Sciatic nerve (tissue), 2 donors: ENCODE measurements at regions not wholly inside any gene's neighbourhood (a gene's known extent, or its start where the extent isn't known, plus 50 kb on each side); places are given as distances from the start of the nearest gene placed in this dataset.
A peak's percentile ranks its signal among the peaks of the same experiment; 100 is the strongest.
"Not testable (repeated sequence)": the region's sequence is repeated elsewhere in the genome, so short reads cannot be mapped to it uniquely, and the experiment has no call there.

Experiments used
- ATAC-seq: fragments of 200-7000 bp; cut with Tn5 transposase; one replicate; pipeline ENCODE4 v1.9.1; 2020; ENCODE audit warnings: mild to moderate bottlenecking, moderate library complexity
- DNase-seq: peaks from one replicate; pipeline ENCODE4 v3.0.0-alpha.2; 2020; ENCODE audit warnings: low spot score
- intact Hi-C: fragments of 100-400 bp; cut with DNase I; formaldehyde crosslinking; loops from one replicate; pipeline ENCODE4 v1.14.2; 2022
- donor health status: DM: no; HTN: no; CAD: no.
- donor health status: DM: no; HTN: no; CAD: no.

DNA sequence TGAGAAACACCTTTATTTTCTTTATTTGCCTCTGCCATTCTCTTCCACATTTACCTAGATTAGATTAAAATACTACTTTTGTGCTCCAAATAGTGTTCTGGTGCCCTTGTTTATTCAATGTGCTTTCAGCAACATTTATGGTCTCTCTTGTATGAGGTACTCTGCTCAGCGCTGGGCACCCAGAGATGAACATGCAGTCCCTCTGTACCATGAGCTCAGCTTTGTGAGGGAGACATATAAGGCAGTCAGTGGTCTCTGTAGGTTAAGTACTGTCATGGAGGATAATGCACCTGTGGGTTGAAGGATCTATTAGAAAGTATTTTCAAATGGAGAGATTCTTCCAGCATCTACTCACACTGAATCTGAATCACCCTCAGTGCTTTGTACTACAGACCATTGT is 176.5 kb downstream of the TAF11L14 start:
- DNase-seq = no peak
- intact Hi-C loops = no loop called here
- no peak for ATAC-seq

DNA sequence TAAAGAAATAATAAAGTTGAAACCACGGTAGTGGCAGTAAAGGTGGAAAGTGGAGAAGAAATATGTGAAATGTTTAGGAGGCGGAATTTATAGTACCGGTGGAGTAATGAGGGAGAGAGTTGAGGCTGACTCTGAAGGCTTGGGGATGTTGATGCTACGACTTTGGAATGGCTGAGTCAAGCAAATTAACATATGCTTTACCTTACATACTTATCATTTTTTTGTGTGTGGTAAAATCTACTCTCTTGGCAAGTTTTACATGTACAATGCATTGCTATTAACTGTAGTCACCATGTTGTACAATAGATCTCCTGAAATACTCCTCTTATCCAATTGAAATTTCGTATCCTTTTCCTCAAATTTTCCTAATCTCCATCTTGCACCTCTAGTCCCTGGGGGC is 179.0 kb downstream of the TAF11L14 start:
- intact Hi-C loops = no loop called here
- ATAC-seq (no peak), DNase-seq (no peak)

DNA sequence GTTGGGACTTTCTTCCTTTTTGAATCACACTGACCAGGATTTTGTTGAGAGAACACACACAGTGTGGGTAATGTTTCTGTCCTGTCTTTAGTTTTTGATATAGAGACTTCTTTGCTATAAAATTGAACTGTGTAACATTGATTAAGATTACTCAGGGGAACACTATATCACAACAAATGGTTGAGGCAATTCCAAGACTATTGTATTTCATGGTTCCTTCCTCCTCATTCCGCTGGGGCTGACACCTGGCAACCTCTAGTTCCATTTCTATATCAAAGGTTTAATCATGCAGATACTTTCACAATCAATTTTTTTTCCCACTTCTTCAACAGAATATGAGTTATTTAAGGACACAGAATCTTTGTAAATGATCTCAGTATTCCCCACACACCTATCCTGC is 182.2 kb downstream of the TAF11L14 start:
- no peak for ATAC-seq
- no peak for DNase-seq
- intact Hi-C loops = no loop called here

DNA sequence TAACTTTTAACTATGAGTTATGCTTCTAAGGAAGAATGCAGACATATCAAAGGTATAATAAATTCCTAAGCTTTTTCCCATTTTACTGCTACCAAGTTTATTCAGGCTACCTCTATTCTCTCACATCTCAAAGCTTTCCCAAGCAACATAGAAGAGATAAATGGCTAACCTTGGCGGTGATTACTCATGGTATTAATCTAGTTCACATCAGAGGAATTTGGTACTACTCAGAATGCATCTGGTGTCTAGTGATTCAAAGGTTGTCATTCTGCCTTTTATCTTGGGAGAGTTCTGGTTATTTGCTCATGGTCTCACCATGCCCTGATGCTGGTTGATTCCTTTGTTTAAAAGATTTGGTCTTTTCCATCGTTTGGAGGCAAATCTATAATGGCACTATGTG is 182.7 kb downstream of the TAF11L14 start:
- intact Hi-C loops = no loop called here
- no peak for ATAC-seq
- no peak for DNase-seq

DNA sequence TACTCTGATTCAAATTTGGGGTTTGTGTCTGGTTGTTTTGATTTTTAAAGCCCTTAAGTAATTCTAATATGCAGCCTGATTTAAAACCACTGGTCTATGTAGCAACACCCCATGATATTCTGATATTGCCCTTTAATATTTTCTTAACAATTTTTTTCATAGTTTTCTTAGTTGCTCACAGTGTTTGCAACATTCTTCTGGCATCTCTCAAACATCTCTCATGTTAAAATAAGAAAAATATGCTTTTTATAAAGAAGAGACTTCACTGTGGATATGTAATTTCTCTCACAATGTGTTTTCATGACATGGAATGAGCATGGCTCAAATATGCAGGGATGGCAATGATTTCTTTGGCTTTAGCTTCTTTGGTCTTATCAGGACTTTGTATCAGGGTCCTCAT is 183.7 kb downstream of the TAF11L14 start:
- ATAC-seq = peak; percentile 82
- DNase-seq = no peak
- intact Hi-C loops = no loop called here

DNA sequence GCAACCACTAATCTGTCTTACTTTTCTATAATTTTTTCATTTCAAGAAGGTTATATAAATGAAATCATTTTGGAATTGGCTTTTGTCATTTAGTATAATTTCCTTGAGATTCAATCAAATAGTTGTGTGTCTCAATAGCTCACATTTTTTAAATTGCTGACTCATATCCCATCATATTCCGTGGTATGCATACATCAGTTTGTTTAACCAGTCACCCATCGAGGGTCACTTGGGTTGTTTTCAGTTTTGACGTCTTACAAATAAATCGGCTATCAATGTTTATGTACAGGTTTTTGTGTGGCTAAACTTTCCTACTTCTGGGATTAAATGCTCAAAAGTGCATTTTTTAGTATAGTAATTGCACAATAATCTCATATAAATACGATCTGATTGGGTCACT is 185.5 kb downstream of the TAF11L14 start:
- intact Hi-C loops = no loop called here
- DNase-seq = no peak
- no peak for ATAC-seq

DNA sequence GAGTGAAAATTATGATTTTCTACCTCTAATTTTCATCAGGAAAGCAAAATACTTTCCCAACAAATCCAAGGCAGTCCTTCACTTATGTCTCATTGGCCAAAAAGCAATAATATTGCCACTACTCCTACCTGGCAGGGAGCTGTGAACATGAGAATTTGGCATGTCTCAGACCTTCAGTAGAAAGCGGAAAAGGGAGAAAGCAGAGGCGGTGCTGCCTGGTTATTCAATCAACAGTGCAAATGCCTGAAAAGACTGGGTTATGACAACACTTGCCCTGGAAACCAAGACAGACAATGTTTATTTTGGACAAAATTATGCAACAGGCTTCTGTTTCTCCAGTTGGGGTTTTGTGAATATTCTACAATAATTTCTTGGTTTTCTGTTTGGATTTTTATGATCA is 194.4 kb downstream of the TAF11L14 start:
- ATAC-seq (peak; percentile 86), DNase-seq (no peak)
- intact Hi-C loops = no loop called here

DNA sequence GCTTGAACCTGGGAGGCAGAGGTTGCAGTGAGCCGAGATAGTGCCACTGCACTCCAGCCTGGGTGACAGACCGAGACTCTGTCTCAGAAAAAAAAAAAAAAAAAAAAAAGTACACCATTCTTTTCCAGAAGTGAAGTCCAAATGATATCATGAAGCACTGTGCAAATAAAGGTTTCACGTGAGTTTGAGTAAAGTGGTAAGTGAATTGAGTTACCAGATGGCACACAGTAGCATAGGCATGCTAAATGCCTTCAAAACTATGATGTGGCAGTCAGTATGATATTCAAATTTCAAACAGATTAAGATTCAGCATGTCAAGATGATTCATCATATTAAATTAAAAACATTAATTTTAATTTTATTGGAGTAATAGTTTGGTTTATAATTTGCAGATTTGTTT is 195.2 kb downstream of the TAF11L14 start:
- no peak for ATAC-seq
- intact Hi-C loops = no loop called here
- DNase-seq = no peak

DNA sequence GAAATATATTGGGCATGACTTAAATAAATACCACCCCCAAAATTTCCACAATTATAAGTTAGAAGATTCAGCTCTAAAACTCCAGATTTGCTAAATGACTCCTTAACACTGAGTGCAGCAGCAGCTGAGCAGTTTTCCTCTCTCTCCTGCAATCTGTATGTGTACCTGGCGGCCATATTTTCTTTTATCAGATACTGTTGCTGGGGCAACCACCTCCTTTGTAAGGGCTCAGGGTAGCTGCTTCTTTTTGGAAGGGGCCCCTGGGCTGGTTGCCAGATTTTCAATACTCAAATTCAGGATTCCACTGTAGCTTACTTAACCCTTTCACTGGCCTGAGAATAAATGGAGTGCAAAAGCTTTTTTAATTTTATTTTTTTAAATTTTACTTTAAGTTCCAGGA is 197.0 kb downstream of the TAF11L14 start:
- no peak for DNase-seq
- ATAC-seq = no peak
- intact Hi-C loops = no loop called here

DNA sequence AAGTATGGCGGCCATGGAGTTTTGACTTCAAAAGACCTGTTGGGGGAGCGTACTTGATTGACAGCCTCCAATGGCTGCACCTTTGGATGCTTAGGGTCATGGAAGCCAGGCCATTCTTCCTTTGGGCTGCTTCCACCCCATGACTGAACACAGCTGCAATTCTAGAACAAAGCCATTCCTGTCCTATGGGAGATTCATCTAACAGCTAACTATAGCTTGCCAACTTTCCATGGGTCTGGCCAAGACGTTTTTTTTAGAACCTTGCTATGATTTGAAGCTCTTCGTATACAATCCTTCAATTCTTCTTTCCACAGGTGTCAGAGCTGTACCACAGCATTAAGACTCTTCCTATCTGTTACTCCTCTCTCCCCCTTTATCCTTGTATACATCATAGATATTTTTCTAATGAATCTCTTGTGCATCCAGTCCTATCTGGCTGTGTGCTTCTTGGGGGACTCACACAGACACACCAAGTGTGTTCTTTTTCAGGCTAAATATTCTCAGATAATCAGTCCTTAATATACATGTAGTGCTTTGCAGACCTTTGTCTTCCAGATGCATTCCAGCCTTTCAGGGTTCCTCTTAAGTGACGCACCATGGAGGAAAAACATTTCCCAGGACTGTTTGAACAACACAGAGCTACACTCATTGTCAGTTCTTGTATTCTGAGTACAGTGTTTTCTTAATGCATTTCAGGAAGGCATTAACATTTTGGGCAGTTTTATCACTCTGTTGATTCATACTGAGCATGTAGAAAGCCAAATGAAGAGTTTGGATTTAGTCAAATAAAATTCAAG is 198.9 kb downstream of the TAF11L14 start:
- intact Hi-C loops = no loop called here
- DNase-seq (no peak), ATAC-seq (peak; percentile 82)

DNA sequence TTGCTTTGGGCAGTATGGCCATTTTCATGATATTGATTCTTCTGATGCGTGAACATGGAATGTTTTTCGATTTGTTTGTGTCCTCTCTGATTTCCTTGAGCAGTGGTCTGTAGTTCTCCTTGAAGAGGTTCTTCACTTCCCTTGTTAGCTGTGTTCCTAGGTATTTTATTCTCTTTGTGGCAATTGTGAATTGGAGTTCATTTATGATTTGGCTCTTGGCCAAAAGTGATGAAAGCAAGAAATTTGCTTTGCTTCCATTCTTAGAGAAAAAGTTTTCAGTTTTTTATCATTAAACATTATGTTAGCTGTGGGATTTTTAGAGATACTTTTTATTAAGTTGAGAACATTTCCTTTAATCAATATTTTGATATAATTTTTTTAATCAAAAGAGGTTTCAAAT is 203.5 kb downstream of the TAF11L14 start:
- no peak for ATAC-seq
- intact Hi-C loops = no loop called here
- no peak for DNase-seq

DNA sequence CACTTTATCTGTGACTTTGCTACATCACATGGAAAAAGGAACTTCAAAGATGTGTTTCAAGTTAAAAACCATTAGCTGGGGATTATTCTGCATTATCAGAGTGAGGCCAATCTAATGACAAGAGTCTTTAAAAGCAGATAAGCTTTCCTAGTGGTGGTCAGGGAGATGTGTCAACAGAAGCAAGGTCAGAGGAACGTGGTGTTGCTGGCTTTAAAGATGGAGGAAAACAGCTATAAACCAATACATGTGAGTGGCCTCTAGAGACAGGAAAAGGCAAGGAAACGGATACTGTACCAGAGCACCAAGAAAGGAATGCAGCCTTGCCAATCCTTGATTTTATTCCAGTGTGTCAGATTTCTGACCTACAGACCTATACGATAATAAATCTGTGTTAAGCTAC is 204.2 kb downstream of the TAF11L14 start:
- intact Hi-C loops = no loop called here
- no peak for ATAC-seq
- no peak for DNase-seq

DNA sequence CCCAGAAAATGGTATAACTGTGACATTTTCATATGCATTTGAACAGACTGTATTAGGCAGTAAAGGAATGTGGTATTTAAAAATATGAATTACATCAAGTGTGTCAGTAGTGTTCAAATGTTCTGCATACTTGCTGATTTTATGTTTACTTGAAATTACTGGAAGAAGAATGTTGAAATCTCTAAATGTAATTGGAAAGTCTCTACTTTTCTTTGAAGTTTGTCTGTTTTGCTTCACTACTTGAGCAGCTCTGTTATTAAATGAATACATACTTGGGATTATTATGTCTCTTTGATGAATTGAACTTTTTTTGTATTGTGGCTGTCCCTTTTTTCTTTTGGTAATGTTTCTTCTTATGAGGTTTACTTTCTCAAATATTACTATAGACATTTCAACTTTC is 205.6 kb downstream of the TAF11L14 start:
- no peak for ATAC-seq
- no peak for DNase-seq
- intact Hi-C loops = no loop called here

DNA sequence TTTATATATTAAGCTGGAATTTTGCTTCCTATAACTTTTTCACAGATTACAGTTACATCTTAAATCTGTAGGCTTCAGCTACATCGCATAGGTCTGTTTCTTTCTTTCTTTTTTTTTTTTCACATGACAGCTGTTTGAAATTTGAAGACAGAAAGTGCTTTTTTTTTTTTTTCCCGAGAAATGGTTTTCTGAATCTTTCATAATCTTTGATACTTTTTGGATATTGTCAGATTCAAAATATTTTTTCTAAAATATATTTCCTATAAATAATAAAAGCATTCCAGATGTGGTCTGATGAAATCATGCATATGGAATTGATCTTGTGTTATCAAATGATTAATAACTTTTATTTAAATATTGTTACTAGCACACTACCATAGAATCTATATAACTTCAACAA is 212.2 kb downstream of the TAF11L14 start:
- ATAC-seq (no peak), DNase-seq (no peak)
- intact Hi-C loops = no loop called here

DNA sequence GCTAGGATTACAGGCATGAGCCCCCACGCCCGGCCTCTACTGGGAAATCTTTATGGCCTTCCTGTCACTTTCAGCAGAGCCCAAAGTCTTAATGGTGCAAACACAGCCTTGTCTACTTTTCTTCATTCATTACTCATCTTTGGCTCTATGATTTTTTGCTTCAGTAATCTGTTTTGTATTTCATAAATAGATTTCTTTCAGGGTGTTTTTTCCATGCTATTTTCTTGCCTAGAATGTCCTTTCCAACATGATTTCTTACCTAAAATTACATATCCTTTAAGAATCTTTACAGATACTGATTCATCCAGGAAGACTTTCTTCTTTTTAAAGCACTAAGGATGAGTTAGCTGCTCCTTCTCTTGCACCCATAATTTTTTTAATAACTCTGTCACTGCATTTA is 213.0 kb downstream of the TAF11L14 start:
- intact Hi-C loops = no loop called here
- no peak for DNase-seq
- no peak for ATAC-seq

DNA sequence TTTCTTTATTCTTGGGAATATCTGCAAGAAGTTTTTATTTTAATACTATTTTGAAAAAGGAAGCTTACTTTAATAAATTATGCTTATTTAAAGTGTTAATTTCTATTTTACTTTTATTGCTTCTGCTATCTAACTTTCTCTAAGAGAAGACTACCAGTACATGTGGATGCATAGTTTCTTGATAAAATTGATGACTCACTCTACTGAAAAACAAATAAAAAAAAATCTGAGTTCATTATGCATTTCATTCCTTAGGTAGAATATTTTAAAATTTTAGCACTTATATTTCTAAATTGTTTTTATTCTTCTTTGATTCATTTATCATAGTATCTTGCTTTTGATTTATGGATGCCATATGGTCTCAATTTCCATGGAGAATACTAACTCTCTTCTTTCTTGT is 217.9 kb downstream of the TAF11L14 start:
- DNase-seq = no peak
- intact Hi-C loops = no loop called here
- no peak for ATAC-seq

DNA sequence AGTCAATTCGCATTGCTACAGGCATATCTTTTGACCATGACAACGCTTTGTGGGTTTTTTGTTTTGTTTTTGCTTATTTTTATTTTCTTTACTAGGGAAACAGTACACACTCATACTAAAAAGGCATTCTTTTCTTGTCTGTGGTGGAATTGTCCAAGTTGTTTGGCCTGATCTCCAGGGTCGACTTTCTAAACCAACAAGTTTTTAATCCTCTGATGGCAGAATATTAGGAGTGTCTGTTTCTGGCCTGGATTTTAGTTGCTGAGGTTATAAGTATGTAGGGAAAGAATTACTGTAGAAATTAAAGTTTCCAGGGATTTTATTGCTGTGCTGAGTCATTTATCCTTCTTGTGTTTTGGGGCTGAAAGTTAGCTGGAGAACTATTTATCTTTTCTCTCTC is 218.5 kb downstream of the TAF11L14 start:
- DNase-seq (no peak), ATAC-seq (peak; percentile 67)
- intact Hi-C loops = no loop called here

DNA sequence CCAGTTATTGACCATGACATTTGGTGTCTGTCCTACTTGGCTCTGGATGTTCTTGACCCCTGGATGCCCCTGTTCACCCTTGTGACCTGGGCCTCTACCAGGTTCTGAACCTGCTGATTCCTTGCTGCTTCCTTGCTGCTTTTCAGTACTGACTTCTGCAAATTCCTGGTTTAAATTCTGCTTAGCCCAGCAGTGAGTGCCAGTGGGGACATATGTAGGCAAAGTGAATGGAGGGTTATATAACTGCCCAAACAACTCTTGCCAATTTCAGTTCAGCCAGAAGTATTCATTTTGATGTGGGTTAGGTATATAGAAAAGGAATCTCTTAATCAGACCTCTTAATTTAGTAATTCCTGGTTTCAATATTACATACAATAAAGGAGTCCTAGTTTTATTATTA is 220.6 kb downstream of the TAF11L14 start:
- ATAC-seq (no peak), DNase-seq (no peak)
- intact Hi-C loops = no loop called here

DNA sequence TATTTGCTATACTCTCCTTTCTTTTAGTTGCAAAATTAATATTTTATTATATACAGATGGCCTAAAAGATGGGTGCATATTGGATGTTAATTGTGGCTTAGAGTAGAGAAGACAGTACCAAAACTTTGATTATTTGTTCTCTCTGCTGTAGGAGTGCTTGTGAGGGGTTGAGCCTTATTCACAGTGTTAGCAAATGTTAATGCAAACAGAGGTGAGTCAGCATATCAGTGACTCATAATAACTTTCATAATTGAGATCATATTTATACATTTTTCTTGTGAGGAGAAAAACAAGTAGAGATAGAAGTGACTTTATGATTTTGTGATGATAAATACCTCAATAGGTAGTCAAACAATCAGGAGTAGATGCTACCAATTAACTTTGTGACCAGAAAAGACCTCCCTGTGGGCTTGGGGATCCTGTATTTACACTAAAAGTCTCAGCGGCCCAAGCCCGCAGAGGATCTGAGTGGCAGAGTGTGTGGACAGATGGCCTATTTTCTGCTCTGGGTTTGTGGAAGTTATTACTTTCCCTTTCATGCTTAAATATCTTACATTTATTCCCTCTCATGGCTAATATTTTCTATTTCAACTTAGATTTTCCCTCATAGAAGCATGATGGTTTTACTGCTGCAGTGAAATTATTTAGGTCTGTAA is 226.5 kb downstream of the TAF11L14 start:
- intact Hi-C loops = no loop called here
- no peak for DNase-seq
- ATAC-seq = no peak

DNA sequence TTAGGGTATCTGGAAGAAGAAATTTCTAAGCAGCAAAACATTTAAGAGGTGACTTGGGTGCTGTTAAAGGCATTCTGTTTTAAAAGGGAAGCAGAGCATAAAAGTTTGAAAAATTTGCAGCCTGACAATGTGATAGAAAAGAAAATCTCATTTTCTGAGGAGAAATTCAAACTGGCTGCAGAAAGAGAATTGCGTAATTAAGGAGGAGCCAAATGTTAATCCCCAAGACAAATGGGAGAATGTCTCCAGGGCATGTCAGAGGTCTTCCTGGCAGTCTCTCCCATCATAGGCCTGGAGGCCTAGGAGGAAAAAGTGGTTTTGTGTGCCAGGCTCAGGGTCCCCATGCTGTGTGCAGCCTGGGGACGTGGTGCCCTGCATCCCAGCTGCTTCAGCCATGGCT is 230.6 kb downstream of the TAF11L14 start:
- intact Hi-C loops, ATAC-seq, DNase-seq: not testable (repeated sequence)

DNA sequence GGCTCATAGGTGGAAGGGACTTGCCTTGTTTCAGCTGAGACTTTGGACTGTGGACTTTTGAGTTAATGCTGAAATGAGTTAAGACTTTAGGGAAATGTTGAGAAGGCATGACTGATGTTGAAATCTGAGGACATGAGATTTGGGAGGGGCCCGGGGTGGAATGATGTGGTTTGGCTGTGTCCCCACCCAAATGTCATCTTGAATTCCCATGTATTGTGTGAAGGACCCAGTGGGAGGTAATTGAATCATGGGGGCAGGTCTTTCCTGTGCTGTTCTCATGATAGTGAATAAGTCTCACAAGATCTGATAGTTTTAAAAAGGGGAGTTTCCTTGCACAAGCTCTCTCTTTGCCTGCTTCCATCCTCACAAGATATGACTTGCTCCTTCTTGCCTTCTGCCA is 231.7 kb downstream of the TAF11L14 start:
- ATAC-seq = peak; percentile 83
- intact Hi-C loops = not testable (repeated sequence)
- peak; percentile 59 for DNase-seq
